Suprapubic skin (tissue), 4 donors: ENCODE measurements at regions not wholly inside any gene's neighbourhood (a gene's known extent, or its start where the extent isn't known, plus 50 kb on each side); places are given as distances from the start of the nearest gene placed in this dataset.

Source experiments
- DNase-seq, 2 donors: peaks; one replicate each; pipeline ENCODE4 v3.0.0-alpha.2; 2019; ENCODE audit warnings: low spot score in 2 of 2
- H3K27ac ChIP-seq: fragments of 200-600 bp; sonication (generic); one replicate; pipeline ENCODE4 v1.5.1; 2019
- H3K27me3 ChIP-seq: fragments of 200-600 bp; sonication (generic); one replicate; pipeline ENCODE4 v1.5.1; 2019
- H3K36me3 ChIP-seq: fragments of 200-600 bp; sonication (generic); one replicate; pipeline ENCODE4 v1.5.1; 2019
- H3K4me1 ChIP-seq: fragments of 200-600 bp; sonication (generic); one replicate; pipeline ENCODE4 v1.5.1; 2019
- H3K4me3 ChIP-seq: fragments of 200-600 bp; sonication (generic); one replicate; pipeline ENCODE4 v1.5.1; 2019; ENCODE audit warnings: mild to moderate bottlenecking
- H3K9me3 ChIP-seq: fragments of 200-600 bp; sonication (generic); one replicate; pipeline ENCODE4 v1.5.1; 2019
- CTCF ChIP-seq, 2 donors: fragments of 200-600 bp in 1 of 2; fragments of 450-650 bp in 1 of 2; sonication (generic) in 1 of 2; IDR thresholded peaks; one replicate each; pipeline ENCODE4 v1.5.1; 2016 to 2019; ENCODE audit warnings: antibody characterized with exemption in 2 of 2, mild to moderate bottlenecking in 1 of 2, moderate library complexity in 1 of 2
- EP300 ChIP-seq: sonication (generic); formaldehyde crosslinking; IDR thresholded peaks from one replicate; pipeline ENCODE4 v1.6.1; 2017; ENCODE audit warnings: antibody characterized with exemption
- POLR2A ChIP-seq, 2 donors: fragments of 450-650 bp; IDR thresholded peaks; one replicate each; pipeline ENCODE4 v1.6.1; 2017; ENCODE audit warnings: antibody characterized with exemption in 2 of 2, mild to moderate bottlenecking in 2 of 2, moderate library complexity in 2 of 2
- POLR2AphosphoS5 ChIP-seq, 3 donors: sonication (generic); formaldehyde crosslinking; IDR thresholded peaks; one replicate each; pipeline ENCODE4 v1.6.1; 2017; ENCODE audit warnings: antibody characterized with exemption in 3 of 3
- WGBS: methylation state at CpG from one replicate; pipeline ENCODE4 v1.1.5; 2018; 5-methylcytosine and 5-hydroxymethylcytosine counted together

GRCh38 chr11:80451105-80451504 is 1010.3 kb upstream of the TENM4 start:
- WGBS = 78% methylated on average over 5 of the region's 5 CpGs
- Histone ChIP-seq H3K36me3 (no peaks in the 10 kb centered on the region), H3K27me3 (no peaks in the 10 kb centered on the region), H3K27ac (no peak overlapping the region), H3K4me3 (no peak overlapping the region), H3K9me3 (no peaks in the 10 kb centered on the region), H3K4me1 (no peaks in the 10 kb centered on the region)
- no peak for DNase-seq
- TF ChIP-seq POLR2AphosphoS5 (IDR thresholded peaks at IDR 0.05) (no peak), EP300 (no peak), POLR2A (IDR thresholded peaks at IDR 0.05) (no peak), CTCF (IDR thresholded peaks at IDR 0.05) (no peak)

GRCh38 chr11:80448709-80449108 is 1007.9 kb upstream of the TENM4 start:
- Histone ChIP-seq H3K4me1 (no peaks in the 10 kb centered on the region), H3K27me3 (no peaks in the 10 kb centered on the region), H3K9me3 (no peaks in the 10 kb centered on the region), H3K4me3 (no peak overlapping the region), H3K36me3 (no peaks in the 10 kb centered on the region), H3K27ac (no peak overlapping the region)
- no peak for DNase-seq
- TF ChIP-seq POLR2AphosphoS5 (IDR thresholded peaks at IDR 0.05) (no peak), CTCF (IDR thresholded peaks at IDR 0.05) (no peak), EP300 (no peak), POLR2A (IDR thresholded peaks at IDR 0.05) (no peak)
- WGBS = 84% methylated on average over 2 of the region's 2 CpGs

- 78% methylated on average over 2 of the region's 2 CpGs for WGBS
- Histone ChIP-seq H3K27me3 (no peaks in the 10 kb centered on the region), H3K36me3 (no peaks in the 10 kb centered on the region), H3K27ac (no peak overlapping the region), H3K4me1 (no peaks in the 10 kb centered on the region), H3K4me3 (no peak overlapping the region), H3K9me3 (no peaks in the 10 kb centered on the region)
- no peak for DNase-seq
- TF ChIP-seq EP300 (no peak), POLR2AphosphoS5 (IDR thresholded peaks at IDR 0.05) (no peak), POLR2A (IDR thresholded peaks at IDR 0.05) (no peak), CTCF (IDR thresholded peaks at IDR 0.05) (no peak)
Measured at GRCh38 chr11:80443177-80443576, 1002.3 kb upstream of the TENM4 start.

GRCh38 chr11:80441821-80442220 is 1001.0 kb upstream of the TENM4 start:
- Histone ChIP-seq H3K27ac (no peak overlapping the region), H3K27me3 (no peaks in the 10 kb centered on the region), H3K9me3 (no peaks in the 10 kb centered on the region), H3K4me3 (no peak overlapping the region), H3K36me3 (no peaks in the 10 kb centered on the region), H3K4me1 (no peaks in the 10 kb centered on the region)
- DNase-seq = no peak
- no peak for TF ChIP-seq EP300
- TF ChIP-seq POLR2AphosphoS5 (IDR thresholded peaks at IDR 0.05) = no peak
- TF ChIP-seq CTCF (IDR thresholded peaks at IDR 0.05) = no peak
- no peak for TF ChIP-seq POLR2A (IDR thresholded peaks at IDR 0.05)
- 65% methylated on average over 3 of the region's 3 CpGs for WGBS

GRCh38 chr11:80440835-80441234 is 1000.0 kb upstream of the TENM4 start:
- no peak overlapping the region for H3K27ac ChIP-seq
- 64% methylated on average over 4 of the region's 4 CpGs for WGBS
- H3K27me3 ChIP-seq = no peaks in the 10 kb centered on the region
- no peaks in the 10 kb centered on the region for H3K36me3 ChIP-seq
- DNase-seq = no peak
- TF ChIP-seq CTCF (IDR thresholded peaks at IDR 0.05) = no peak
- TF ChIP-seq POLR2AphosphoS5 (IDR thresholded peaks at IDR 0.05) = no peak
- TF ChIP-seq POLR2A (IDR thresholded peaks at IDR 0.05) = no peak
- no peak for TF ChIP-seq EP300
- H3K9me3 ChIP-seq = no peaks in the 10 kb centered on the region
- no peaks in the 10 kb centered on the region for H3K4me1 ChIP-seq
- H3K4me3 ChIP-seq = no peak overlapping the region
